ENCODE measurements at regions not wholly inside any gene's neighbourhood (a gene's known extent, or its start where the extent isn't known, plus 50 kb on each side); places are given as distances from the start of the nearest gene placed in this dataset.

GRCh38 chr2:188131281-188131680 lies 160.4 kb upstream of the GULP1 start:
- no peak overlapping the region for H3K4me3 ChIP-seq (ENCODE audit: low read depth, low read length)
- DNase-seq (ENCODE audit: low read depth), result no peak
- TF ChIP-seq, protein P1, sequence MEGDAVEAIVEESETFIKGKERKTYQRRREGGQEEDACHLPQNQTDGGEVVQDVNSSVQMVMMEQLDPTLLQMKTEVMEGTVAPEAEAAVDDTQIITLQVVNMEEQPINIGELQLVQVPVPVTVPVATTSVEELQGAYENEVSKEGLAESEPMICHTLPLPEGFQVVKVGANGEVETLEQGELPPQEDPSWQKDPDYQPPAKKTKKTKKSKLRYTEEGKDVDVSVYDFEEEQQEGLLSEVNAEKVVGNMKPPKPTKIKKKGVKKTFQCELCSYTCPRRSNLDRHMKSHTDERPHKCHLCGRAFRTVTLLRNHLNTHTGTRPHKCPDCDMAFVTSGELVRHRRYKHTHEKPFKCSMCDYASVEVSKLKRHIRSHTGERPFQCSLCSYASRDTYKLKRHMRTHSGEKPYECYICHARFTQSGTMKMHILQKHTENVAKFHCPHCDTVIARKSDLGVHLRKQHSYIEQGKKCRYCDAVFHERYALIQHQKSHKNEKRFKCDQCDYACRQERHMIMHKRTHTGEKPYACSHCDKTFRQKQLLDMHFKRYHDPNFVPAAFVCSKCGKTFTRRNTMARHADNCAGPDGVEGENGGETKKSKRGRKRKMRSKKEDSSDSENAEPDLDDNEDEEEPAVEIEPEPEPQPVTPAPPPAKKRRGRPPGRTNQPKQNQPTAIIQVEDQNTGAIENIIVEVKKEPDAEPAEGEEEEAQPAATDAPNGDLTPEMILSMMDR (IDR thresholded peaks at IDR 0.05; ENCODE audit: low read depth, low read length), result no peak
- TF ChIP-seq POLR2A (IDR thresholded peaks at IDR 0.05; ENCODE audit: extremely low read depth, insufficient read length) (no peak), MAX (IDR thresholded peaks at IDR 0.05; ENCODE audit: low read depth, low read length) (no peak), MYC (IDR thresholded peaks at IDR 0.05; ENCODE audit: low read depth, low read length) (no peak)

- DNase-seq (ENCODE audit: low read depth), result no peak
- no peak overlapping the region for H3K4me3 ChIP-seq (ENCODE audit: low read depth, low read length)
- TF ChIP-seq POLR2A (IDR thresholded peaks at IDR 0.05; ENCODE audit: extremely low read depth, insufficient read length) (no peak), MYC (IDR thresholded peaks at IDR 0.05; ENCODE audit: low read depth, low read length) (no peak), MAX (IDR thresholded peaks at IDR 0.05; ENCODE audit: low read depth, low read length) (no peak)
- TF ChIP-seq, protein P1 (IDR thresholded peaks at IDR 0.05; ENCODE audit: low read depth, low read length), result no peak
Measured at GRCh38 chr2:188132385-188132784, 159.3 kb upstream of the GULP1 start.

GRCh38 chr2:188134241-188134640 lies 157.4 kb upstream of the GULP1 start:
- no peak for DNase-seq (ENCODE audit: low read depth)
- TF ChIP-seq, protein P1 (IDR thresholded peaks at IDR 0.05; ENCODE audit: low read depth, low read length), result no peak
- TF ChIP-seq MAX (IDR thresholded peaks at IDR 0.05; ENCODE audit: low read depth, low read length), result no peak
- no peak for TF ChIP-seq POLR2A (IDR thresholded peaks at IDR 0.05; ENCODE audit: extremely low read depth, insufficient read length)
- no peak for TF ChIP-seq MYC (IDR thresholded peaks at IDR 0.05; ENCODE audit: low read depth, low read length)
- H3K4me3 ChIP-seq (ENCODE audit: low read depth, low read length), result no peak overlapping the region

DNA sequence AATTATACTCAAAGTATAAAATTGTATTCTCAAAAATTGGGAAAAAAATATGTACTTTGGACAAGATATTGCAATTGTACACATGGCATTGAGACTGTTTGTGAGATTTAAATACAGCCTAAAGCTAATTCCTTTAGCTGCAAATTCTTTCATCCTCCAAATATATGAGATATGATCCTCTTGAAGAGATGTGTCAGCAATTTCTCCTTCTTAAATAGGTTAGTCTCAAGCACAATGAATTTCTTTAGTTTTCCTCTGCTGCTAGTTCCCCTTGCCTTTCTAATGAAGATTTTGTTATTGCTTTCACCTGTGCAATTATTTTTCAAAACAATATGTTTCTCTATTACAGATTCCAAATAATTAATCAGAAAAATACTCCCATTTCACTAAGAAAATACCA lies 153.4 kb upstream of the GULP1 start:
- no peak overlapping the region for H3K4me3 ChIP-seq (ENCODE audit: low read depth, low read length)
- no peak for DNase-seq (ENCODE audit: low read depth)
- TF ChIP-seq MYC (IDR thresholded peaks at IDR 0.05; ENCODE audit: low read depth, low read length), result no peak
- no peak for TF ChIP-seq POLR2A (IDR thresholded peaks at IDR 0.05; ENCODE audit: extremely low read depth, insufficient read length)
- no peak for TF ChIP-seq MAX (IDR thresholded peaks at IDR 0.05; ENCODE audit: low read depth, low read length)
- TF ChIP-seq, protein P1 (IDR thresholded peaks at IDR 0.05; ENCODE audit: low read depth, low read length), result no peak

DNA sequence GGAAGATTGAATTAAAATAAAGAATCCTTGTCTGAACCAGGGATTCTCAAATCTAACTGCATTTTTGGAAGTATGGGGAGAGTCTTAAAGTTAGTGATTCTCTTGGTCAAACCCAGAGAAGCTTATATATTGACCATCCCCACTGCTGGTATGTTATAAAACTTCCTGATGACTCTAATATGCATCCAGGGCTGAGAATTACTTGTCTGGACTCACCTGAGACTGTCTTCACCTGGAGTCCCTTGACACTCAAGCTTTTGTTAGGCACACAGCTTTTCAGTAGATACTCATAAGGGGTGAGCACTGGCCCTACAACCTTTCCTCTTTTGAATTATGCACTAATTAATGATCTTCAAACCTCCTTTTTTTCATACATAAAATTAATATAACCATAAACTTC lies 149.6 kb upstream of the GULP1 start:
- DNase-seq (ENCODE audit: low read depth), result no peak
- no peak overlapping the region for H3K4me3 ChIP-seq (ENCODE audit: low read depth, low read length)
- no peak for TF ChIP-seq POLR2A (IDR thresholded peaks at IDR 0.05; ENCODE audit: extremely low read depth, insufficient read length)
- TF ChIP-seq, protein P1 (IDR thresholded peaks at IDR 0.05; ENCODE audit: low read depth, low read length), result no peak
- TF ChIP-seq MAX (IDR thresholded peaks at IDR 0.05; ENCODE audit: low read depth, low read length), result no peak
- no peak for TF ChIP-seq MYC (IDR thresholded peaks at IDR 0.05; ENCODE audit: low read depth, low read length)

All from NB4 (cell line).